Activated T-cell treated with anti-CD3 and anti-CD28 coated beads, Interleukin-2, amount 50 U/mL, for 72 hours (primary cell): ENCODE measurements at regions not wholly inside any gene's neighbourhood (a gene's known extent, or its start where the extent isn't known, plus 50 kb on each side); places are given as distances from the start of the nearest gene placed in this dataset.
A peak's percentile ranks its signal among the peaks of the same experiment; 100 is the strongest.

Source experiments
- ATAC-seq, 2 donors: fragments of 150-1000 bp; cut with Tn5 transposase; replicated peaks in 1 of 2; 2 replicates each; pipeline ENCODE4 v1.10.0; 2021; ENCODE audit warnings: moderate library complexity in 2 of 2, mild to moderate bottlenecking in 1 of 2
- DNase-seq, 2 donors: peaks; one replicate each; pipeline ENCODE4 v3.0.0; 2021 to 2022; ENCODE audit warnings: mixed read lengths in 1 of 2
- H3K27ac Mint-ChIP-seq: one replicate; pipeline ENCODE4 v1.8.0; 2022; ENCODE audit warnings: mild to moderate bottlenecking, moderate library complexity, mixed read lengths
- H3K27me3 Mint-ChIP-seq: one replicate; pipeline ENCODE4 v1.8.0; 2022; ENCODE audit warnings: low read depth, mixed read lengths
- H3K36me3 Mint-ChIP-seq, 2 donors: one replicate each; pipeline ENCODE4 v1.8.0; 2022; ENCODE audit warnings: mixed read lengths in 2 of 2, mild to moderate bottlenecking in 1 of 2; ENCODE audit not compliant: insufficient read depth in 2 of 2
- H3K4me1 Mint-ChIP-seq: one replicate; pipeline ENCODE4 v1.8.0; 2022; ENCODE audit warnings: low read depth, mixed read lengths
- H3K4me3 Mint-ChIP-seq, 2 donors: one replicate each; pipeline ENCODE4 v1.8.0; 2022; ENCODE audit warnings: mild to moderate bottlenecking in 2 of 2, mixed read lengths in 2 of 2, moderate library complexity in 2 of 2
- H3K9me3 Mint-ChIP-seq, 2 donors: one replicate each; pipeline ENCODE4 v1.8.0; 2022; ENCODE audit warnings: mixed read lengths in 2 of 2

DNA sequence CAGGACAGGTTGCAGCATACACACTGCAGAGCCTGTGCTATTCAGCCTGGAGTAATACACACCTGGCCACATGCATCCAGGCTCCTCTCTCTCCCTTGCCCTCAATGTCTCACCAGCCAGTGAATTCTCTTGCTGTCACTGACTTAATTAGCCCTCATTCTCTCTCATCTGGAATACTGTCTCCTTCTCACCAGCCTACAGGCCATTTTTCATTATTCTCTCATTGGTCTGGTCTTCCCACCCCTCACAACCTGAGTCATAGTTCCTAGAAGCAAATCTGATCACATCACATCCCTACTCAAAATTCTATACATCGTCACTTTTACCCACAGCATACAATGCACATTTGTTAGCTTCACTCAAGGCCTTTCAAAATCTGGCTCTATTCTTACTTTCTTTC lies 333.1 kb downstream of the PIK3C3 start:
- Mint-ChIP-seq H3K27me3 (no peaks in the 10 kb centered on the region), H3K4me1 (no peaks in the 10 kb centered on the region), H3K27ac (no peak overlapping the region), H3K4me3 (no peak overlapping the region), H3K36me3 (no peaks in the 10 kb centered on the region), H3K9me3 (no peaks in the 10 kb centered on the region)
- ATAC-seq (no peak), DNase-seq (no peak)

- Mint-ChIP-seq H3K4me1 (no peaks in the 10 kb centered on the region), H3K27ac (no peak overlapping the region), H3K4me3 (no peak overlapping the region), H3K27me3 (no peaks in the 10 kb centered on the region), H3K36me3 (no peaks in the 10 kb centered on the region), H3K9me3 (no peaks in the 10 kb centered on the region)
- no peak for DNase-seq
- ATAC-seq, result no peak
Measured at GRCh38 chr18:42289526-42289925, 334.5 kb downstream of the PIK3C3 start.

DNA sequence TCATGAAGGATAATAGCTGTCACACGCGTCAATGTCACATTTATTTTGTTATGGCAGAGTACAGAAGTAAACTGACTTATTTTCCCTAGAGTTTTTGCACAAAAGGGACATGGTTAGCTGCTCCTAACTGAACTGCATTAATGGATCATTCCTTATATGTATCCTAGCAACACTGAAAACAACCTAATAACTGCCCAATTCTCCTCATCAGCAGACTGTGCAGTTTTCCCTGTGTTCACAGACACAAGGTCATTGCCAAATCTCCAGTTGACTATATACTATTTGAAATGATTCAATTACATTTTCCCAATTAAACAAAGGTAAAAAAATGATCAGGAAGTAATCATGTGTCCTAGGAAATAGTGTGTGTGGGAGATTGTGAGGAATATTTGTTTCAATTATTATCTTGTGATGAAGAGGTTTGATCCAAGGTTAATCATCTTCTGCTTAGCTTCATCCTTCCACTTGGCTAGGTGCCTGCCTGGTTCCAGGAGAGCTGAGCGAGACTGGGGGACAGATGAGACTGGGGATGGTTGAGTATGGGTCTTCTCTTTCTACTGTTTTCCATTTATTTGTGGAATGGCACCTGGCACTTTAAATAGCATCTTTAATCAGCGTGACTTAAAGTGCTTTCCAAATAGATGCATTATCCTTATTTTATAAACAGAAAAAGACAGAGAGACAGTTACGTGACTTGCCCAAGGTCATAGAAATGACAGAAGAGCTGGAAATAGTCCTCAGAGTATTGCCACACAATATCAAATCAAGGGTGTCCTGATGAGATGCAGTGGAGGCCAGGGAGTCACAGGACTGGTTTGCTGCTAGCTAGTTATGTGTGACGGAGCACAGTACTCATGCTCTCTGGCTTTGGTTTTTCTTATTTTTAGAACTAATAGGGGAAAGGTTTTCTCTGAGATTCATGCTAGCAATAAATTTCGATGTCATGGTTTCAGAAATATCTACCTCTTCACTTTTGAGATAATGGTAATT lies 335.6 kb downstream of the PIK3C3 start:
- Mint-ChIP-seq H3K9me3 (no peaks in the 10 kb centered on the region), H3K4me3 (no peak overlapping the region), H3K27me3 (no peaks in the 10 kb centered on the region), H3K36me3 (no peaks in the 10 kb centered on the region), H3K4me1 (no peaks in the 10 kb centered on the region), H3K27ac (no peak overlapping the region)
- DNase-seq, result no peak
- ATAC-seq, result no peak

DNA sequence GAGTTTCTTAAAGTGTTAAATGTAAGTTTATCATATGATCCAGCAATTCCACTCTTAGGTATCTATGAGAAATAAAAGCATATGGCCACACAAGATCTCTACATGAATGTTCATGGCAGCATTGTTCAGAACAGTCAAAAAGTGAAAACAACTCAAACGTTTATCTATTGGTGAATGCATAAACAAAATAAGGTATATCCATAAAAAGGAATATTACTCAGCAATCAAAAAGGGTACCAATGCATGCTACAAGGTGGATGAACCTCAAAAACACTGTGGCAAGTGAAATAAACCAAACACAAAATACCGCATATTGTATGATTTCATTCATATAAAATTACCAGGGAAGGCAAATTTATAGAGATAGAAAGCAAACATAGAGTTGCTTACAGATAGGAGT lies 337.6 kb downstream of the PIK3C3 start:
- Mint-ChIP-seq H3K4me3 (no peak overlapping the region), H3K36me3 (no peaks in the 10 kb centered on the region), H3K27me3 (no peaks in the 10 kb centered on the region), H3K27ac (no peak overlapping the region), H3K9me3 (no peaks in the 10 kb centered on the region), H3K4me1 (no peaks in the 10 kb centered on the region)
- ATAC-seq (no peak), DNase-seq (no peak)

DNA sequence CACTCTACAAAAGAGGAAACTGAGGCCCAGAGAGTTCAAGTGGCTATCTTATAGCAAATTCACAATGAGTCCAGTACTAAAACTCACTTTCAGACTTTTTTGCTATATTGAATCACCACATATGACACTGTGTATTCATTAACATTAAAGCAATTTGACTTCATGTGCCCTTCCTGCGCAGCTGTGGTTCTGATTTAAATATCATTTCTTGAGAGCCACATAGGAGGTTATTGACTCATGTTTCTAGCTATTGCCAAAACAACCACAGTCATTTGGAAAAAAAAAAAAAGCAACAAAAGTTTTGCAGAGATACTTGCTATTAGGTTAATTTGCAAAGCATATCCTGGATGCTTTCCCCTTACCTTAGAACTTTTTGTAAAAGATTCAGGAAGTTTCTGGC lies 341.2 kb downstream of the PIK3C3 start:
- Mint-ChIP-seq H3K27ac (no peak overlapping the region), H3K36me3 (no peaks in the 10 kb centered on the region), H3K4me3 (no peak overlapping the region), H3K27me3 (no peaks in the 10 kb centered on the region), H3K9me3 (no peaks in the 10 kb centered on the region), H3K4me1 (no peaks in the 10 kb centered on the region)
- DNase-seq (no peak), ATAC-seq (peak in 1 of 2 donors; percentile 45)

GRCh38 chr18:42296723-42297122 lies 341.7 kb downstream of the PIK3C3 start:
- no peaks in the 10 kb centered on the region for H3K4me1 Mint-ChIP-seq
- DNase-seq, result no peak
- no peaks in the 10 kb centered on the region for H3K9me3 Mint-ChIP-seq
- H3K27ac Mint-ChIP-seq, result no peak overlapping the region
- no peak for ATAC-seq
- no peak overlapping the region for H3K4me3 Mint-ChIP-seq
- H3K27me3 Mint-ChIP-seq, result no peaks in the 10 kb centered on the region
- no peaks in the 10 kb centered on the region for H3K36me3 Mint-ChIP-seq

DNA sequence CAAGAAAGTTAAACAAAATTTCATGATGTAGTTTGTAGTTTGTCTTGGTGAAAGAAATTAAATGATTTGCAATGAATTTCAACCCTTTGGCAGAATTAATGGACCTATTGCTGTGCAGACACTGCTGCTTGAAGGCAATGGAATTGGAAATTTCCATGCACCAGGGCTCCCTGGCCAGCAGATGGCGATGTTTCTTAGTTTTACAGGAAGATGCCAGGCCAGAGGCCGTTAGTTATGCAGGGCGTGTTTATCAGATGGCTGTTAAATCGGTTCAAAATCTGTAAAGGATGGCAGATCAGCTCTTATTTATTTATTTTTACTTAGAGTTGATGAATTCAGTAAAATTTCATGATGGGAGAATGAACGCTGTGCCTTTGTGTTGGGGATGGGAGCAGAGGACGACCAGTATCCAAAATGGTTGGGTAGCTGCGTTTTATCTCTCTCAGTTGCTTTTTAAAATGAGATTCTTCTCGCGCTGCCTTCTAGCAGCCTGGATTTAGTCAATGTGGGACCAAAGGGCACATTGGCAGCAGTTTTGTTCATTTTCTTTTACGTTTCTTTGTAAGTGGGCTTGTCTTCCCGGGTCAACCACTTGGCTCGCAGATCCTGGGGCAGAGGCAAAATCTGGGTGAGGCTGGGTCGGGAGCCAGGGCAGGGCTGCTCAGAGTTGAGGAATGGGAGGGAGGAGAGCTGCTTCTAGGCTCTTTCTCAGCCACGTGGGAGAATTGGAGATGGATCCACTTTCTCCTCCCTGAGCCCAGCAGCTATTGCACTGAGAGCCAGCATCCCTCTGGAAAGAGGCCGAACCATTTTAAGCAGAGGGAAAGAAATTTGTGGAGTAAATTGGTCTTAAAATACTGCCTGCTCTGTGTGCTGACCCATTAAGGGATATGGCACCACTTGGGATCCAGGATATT lies 344.0 kb downstream of the PIK3C3 start:
- no peak overlapping the region for H3K27ac Mint-ChIP-seq
- no peaks in the 10 kb centered on the region for H3K9me3 Mint-ChIP-seq
- ATAC-seq, result peak in 1 of 2 donors; percentile 51
- H3K4me3 Mint-ChIP-seq, result no peak overlapping the region
- H3K27me3 Mint-ChIP-seq, result no peaks in the 10 kb centered on the region
- no peaks in the 10 kb centered on the region for H3K4me1 Mint-ChIP-seq
- DNase-seq, result peak; percentile 53 to 68
- no peaks in the 10 kb centered on the region for H3K36me3 Mint-ChIP-seq

DNA sequence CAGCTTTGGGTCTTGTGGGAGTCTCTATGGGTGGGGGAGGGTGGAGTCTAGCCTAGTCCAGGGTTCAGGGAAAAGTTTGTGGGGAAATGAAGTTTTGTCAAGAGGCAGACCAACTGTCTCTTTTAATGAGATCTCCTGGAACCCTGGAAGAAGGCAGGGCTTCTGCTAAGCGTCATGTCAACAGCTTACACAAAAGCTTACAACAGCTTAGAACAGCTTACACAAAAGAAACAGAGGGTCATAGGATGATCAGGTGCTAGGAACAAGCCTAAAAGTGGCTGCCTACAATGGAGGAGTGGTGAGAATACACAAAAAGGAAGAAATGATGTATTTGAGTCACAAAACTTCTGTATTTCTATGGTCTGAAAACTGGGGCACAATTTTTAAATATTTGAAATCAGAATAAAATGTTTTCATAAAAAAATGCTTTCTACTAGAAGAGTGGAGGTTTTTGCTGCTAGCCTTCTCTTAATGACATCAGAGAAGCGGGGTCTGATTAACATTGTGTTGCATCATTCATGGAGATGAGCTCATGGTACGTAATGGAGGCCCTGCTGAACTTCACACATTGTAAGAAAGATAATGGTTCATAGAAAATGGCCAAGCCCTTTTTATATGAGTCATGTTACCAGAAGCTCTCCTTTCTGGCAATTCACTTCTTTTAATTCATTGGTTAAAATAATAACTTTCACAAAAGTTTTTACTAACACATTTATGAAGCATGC lies 351.0 kb downstream of the PIK3C3 start:
- ATAC-seq (peak; percentile 51 to 73), DNase-seq (no peak)

GRCh38 chr18:42306594-42306980 lies 351.6 kb downstream of the PIK3C3 start:
- Mint-ChIP-seq H3K4me3 (no peak overlapping the region), H3K27me3 (no peaks in the 10 kb centered on the region), H3K36me3 (no peaks in the 10 kb centered on the region), H3K9me3 (peaks cover 0 to 2% of the 10 kb centered on the region in 2 donors), H3K4me1 (no peaks in the 10 kb centered on the region), H3K27ac (no peak overlapping the region)
- ATAC-seq (no peak), DNase-seq (no peak)

More for the DNA sequence above, 351.0 kb downstream of the PIK3C3 start:
- Mint-ChIP-seq H3K9me3 (peaks cover 0 to 2% of the 10 kb centered on the region in 2 donors), H3K27me3 (no peaks in the 10 kb centered on the region), H3K4me1 (no peaks in the 10 kb centered on the region), H3K4me3 (no peak overlapping the region), H3K27ac (no peak overlapping the region), H3K36me3 (no peaks in the 10 kb centered on the region)

- H3K4me1 Mint-ChIP-seq, result no peaks in the 10 kb centered on the region
- no peak overlapping the region for H3K4me3 Mint-ChIP-seq
- H3K36me3 Mint-ChIP-seq, result no peaks in the 10 kb centered on the region
- DNase-seq (no peak), ATAC-seq (no peak)
- H3K27me3 Mint-ChIP-seq, result no peaks in the 10 kb centered on the region
- no peak overlapping the region for H3K27ac Mint-ChIP-seq
- H3K9me3 Mint-ChIP-seq, result peaks cover 0 to 2% of the 10 kb centered on the region in 2 donors
Measured at GRCh38 chr18:42310956-42311355, 355.9 kb downstream of the PIK3C3 start.

DNA sequence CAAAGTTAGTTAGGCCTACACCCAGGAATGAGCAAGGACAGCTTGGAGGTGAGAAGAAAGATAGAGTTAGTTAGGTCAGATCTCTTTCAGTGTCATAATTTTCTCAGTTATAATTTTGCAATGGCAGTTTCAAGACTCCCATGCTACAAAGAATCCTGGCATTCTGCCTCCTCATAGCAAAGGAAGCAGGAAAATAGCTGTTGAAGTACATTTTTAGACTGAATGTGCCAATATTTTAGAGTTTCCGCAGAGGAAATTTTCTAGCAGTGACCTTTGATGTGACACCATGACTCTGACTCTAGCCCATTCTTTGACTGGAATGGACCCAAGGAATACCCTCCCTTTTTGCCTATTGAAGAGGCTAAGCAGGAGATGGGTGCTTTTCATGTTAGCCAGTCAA lies 371.7 kb downstream of the PIK3C3 start:
- H3K4me3 Mint-ChIP-seq, result no peak overlapping the region
- H3K9me3 Mint-ChIP-seq, result no peaks in the 10 kb centered on the region
- no peaks in the 10 kb centered on the region for H3K36me3 Mint-ChIP-seq
- no peaks in the 10 kb centered on the region for H3K4me1 Mint-ChIP-seq
- H3K27ac Mint-ChIP-seq, result no peak overlapping the region
- ATAC-seq (no peak), DNase-seq (no peak)
- H3K27me3 Mint-ChIP-seq, result no peaks in the 10 kb centered on the region

- no peak overlapping the region for H3K27ac Mint-ChIP-seq
- no peak overlapping the region for H3K4me3 Mint-ChIP-seq
- ATAC-seq, result no peak
- peaks cover 0 to 4% of the 10 kb centered on the region in 2 donors for H3K9me3 Mint-ChIP-seq
- H3K4me1 Mint-ChIP-seq, result no peaks in the 10 kb centered on the region
- H3K36me3 Mint-ChIP-seq, result no peaks in the 10 kb centered on the region
- DNase-seq, result no peak
- no peaks in the 10 kb centered on the region for H3K27me3 Mint-ChIP-seq
Measured at GRCh38 chr18:42328931-42329330, 373.9 kb downstream of the PIK3C3 start.

DNA sequence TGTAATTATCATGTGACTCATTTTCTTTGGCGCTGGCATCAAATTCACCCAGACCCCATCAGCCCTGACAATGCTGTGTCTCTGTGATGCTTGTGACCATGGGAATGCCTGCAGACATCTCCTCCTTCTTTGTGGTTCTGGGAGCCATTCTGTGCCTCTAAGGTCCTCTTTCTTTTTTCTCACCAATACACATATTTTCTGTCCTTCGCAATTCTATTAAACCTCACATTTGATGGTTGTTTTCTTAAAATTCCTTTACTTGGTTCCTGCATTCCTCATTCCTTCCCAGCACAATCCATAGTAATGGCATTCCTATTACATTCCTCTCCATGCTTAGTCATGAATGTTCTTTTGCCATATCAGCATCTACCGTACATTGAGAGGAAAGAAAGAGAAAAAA lies 375.3 kb downstream of the PIK3C3 start:
- Mint-ChIP-seq H3K4me3 (no peak overlapping the region), H3K36me3 (no peaks in the 10 kb centered on the region), H3K9me3 (peaks cover under 1 to 4% of the 10 kb centered on the region in 2 donors), H3K27me3 (no peaks in the 10 kb centered on the region), H3K4me1 (no peaks in the 10 kb centered on the region), H3K27ac (no peak overlapping the region)
- no peak for DNase-seq
- ATAC-seq, result no peak
